Ovary (tissue), 3 donors: ENCODE measurements at regions not wholly inside any gene's neighbourhood (a gene's known extent, or its start where the extent isn't known, plus 50 kb on each side); places are given as distances from the start of the nearest gene placed in this dataset.

Experiments used
- CTCF ChIP-seq, 3 donors: fragments of 450-650 bp in 2 of 3; fragments of 200-600 bp in 1 of 3; IDR thresholded peaks; one replicate each; pipeline versions ENCODE4 v1.5.1 to v1.8.0; 2016 to 2022; ENCODE audit warnings: antibody characterized with exemption in 3 of 3, mild to moderate bottlenecking in 1 of 3
- EP300 ChIP-seq: sonication (generic); formaldehyde crosslinking; IDR thresholded peaks from one replicate; pipeline ENCODE4 v1.6.1; 2017; ENCODE audit warnings: antibody characterized with exemption
- POLR2A ChIP-seq: fragments of 450-650 bp; IDR thresholded peaks from one replicate; pipeline ENCODE4 v1.6.1; 2017; ENCODE audit warnings: antibody characterized with exemption, mild to moderate bottlenecking, moderate library complexity
- donor health status: DM: no; HTN: no; CAD: no.

GRCh38 chr20:50343490-50344179, 153.0 kb downstream of the CEBPB start:
- TF ChIP-seq CTCF (IDR thresholded peaks at IDR 0.05), result no peak
- no peak for TF ChIP-seq EP300
- no peak for TF ChIP-seq POLR2A
